ENCODE measurements at regions not wholly inside any gene's neighbourhood (a gene's known extent, or its start where the extent isn't known, plus 50 kb on each side); places are given as distances from the start of the nearest gene placed in this dataset.

- WGBS, 2 experiments (ENCODE audit: low coverage in 1 of 2, low lambda C conversion rate in 2 of 2, missing lambda C conversion rate in 2 of 2), result 93 to 100% methylated on average over 1 of the region's 1 CpG
- Histone ChIP-seq H3K9me2 (ENCODE audit: insufficient read depth) (no peaks in the 10 kb centered on the region), H3K27ac (0 out of 2 replicates have a peak overlapping the region, but pooled peaks have one; percentile 20), H4K20me1 (ENCODE audit: insufficient read depth) (no peaks in the 10 kb centered on the region), H3K36me3 (ENCODE audit: low read depth) (no peaks in the 10 kb centered on the region), H2AFZ (no peak overlapping the region), H3K4me3 (no peak overlapping the region), H3K27me3 (replicated peaks; ENCODE audit: insufficient read depth) (no peaks in the 10 kb centered on the region; the same call in 1 of the 2 replicates), H3K9ac (no peak overlapping the region), H3K4me1 (ENCODE audit: insufficient read depth) (0 out of 2 replicates have a peak, but pooled peaks cover 5% of the 10 kb centered on the region), H3K9me3 (ENCODE audit: low read depth) (no peaks in the 10 kb centered on the region), H3K79me2 (ENCODE audit: insufficient read depth) (no peaks in the 10 kb centered on the region), H3K4me2 (ENCODE audit: unreplicated experiment) (no peak overlapping the region), H3F3A (ENCODE audit: insufficient read depth) (peaks cover 6% of the 10 kb centered on the region; the same call in 1 of the 2 replicates)
- no peak for TF ChIP-seq EZH2phosphoT487 (IDR thresholded peaks at IDR 0.05; ENCODE audit: insufficient read depth, low read depth)
- no peak for TF ChIP-seq EZH2 (IDR thresholded peaks at IDR 0.05; ENCODE audit: insufficient read depth, poor library complexity, severe bottlenecking)
- DNase-seq, result peak; percentile 14
- in situ Hi-C loops (cut with MboI), result no loop called here
Measured at GRCh38 chr2:58938988-58939387, 697.9 kb upstream of the FANCL start.

- Histone ChIP-seq H3K27me3 (replicated peaks; ENCODE audit: insufficient read depth) (no peaks in the 10 kb centered on the region; the same call in 1 of the 2 replicates), H3K9me3 (ENCODE audit: low read depth) (no peaks in the 10 kb centered on the region), H3K27ac (no peak overlapping the region), H4K20me1 (ENCODE audit: insufficient read depth) (no peaks in the 10 kb centered on the region), H3K4me2 (ENCODE audit: unreplicated experiment) (no peak overlapping the region), H3K36me3 (ENCODE audit: low read depth) (no peaks in the 10 kb centered on the region), H3K4me3 (no peak overlapping the region), H3K79me2 (ENCODE audit: insufficient read depth) (no peaks in the 10 kb centered on the region), H3F3A (ENCODE audit: insufficient read depth) (no peaks in the 10 kb centered on the region), H2AFZ (no peak overlapping the region), H3K9ac (no peak overlapping the region), H3K9me2 (ENCODE audit: insufficient read depth) (no peaks in the 10 kb centered on the region), H3K4me1 (ENCODE audit: insufficient read depth) (no peaks in the 10 kb centered on the region)
- in situ Hi-C loops (cut with MboI), result no loop called here
- 44 to 54% methylated on average over 3 of the region's 3 CpGs for WGBS, 2 experiments (ENCODE audit: low coverage in 1 of 2, low lambda C conversion rate in 2 of 2, missing lambda C conversion rate in 2 of 2)
- no peak for DNase-seq
- TF ChIP-seq EZH2 (IDR thresholded peaks at IDR 0.05; ENCODE audit: insufficient read depth, poor library complexity, severe bottlenecking) (no peak), EZH2phosphoT487 (IDR thresholded peaks at IDR 0.05; ENCODE audit: insufficient read depth, low read depth) (no peak)
Measured at GRCh38 chr2:58932801-58933200, 691.7 kb upstream of the FANCL start.

GRCh38 chr2:58930537-58930936 is 689.4 kb upstream of the FANCL start:
- no peaks in the 10 kb centered on the region for H4K20me1 ChIP-seq (ENCODE audit: insufficient read depth)
- TF ChIP-seq EZH2phosphoT487 (IDR thresholded peaks at IDR 0.05; ENCODE audit: insufficient read depth, low read depth) (no peak), EZH2 (IDR thresholded peaks at IDR 0.05; ENCODE audit: insufficient read depth, poor library complexity, severe bottlenecking) (no peak)
- H3K79me2 ChIP-seq (ENCODE audit: insufficient read depth), result no peaks in the 10 kb centered on the region
- no peaks in the 10 kb centered on the region; the same call in 1 of the 2 replicates for H3K27me3 ChIP-seq (replicated peaks; ENCODE audit: insufficient read depth)
- no peak overlapping the region for H3K4me2 ChIP-seq (ENCODE audit: unreplicated experiment)
- no peak overlapping the region for H3K9ac ChIP-seq
- whole genome bisulfite sequencing, 2 experiments (ENCODE audit: low coverage in 1 of 2, low lambda C conversion rate in 2 of 2, missing lambda C conversion rate in 2 of 2), result 87 to 93% methylated on average over 5 of the region's 5 CpGs
- H3F3A ChIP-seq (ENCODE audit: insufficient read depth), result peaks cover 9% of the 10 kb centered on the region
- H3K4me1 ChIP-seq (ENCODE audit: insufficient read depth), result peaks cover 6% of the 10 kb centered on the region
- H3K27ac ChIP-seq, result no peak overlapping the region
- no peaks in the 10 kb centered on the region for H3K9me3 ChIP-seq (ENCODE audit: low read depth)
- H3K9me2 ChIP-seq (ENCODE audit: insufficient read depth), result no peaks in the 10 kb centered on the region
- in situ Hi-C loops (cut with MboI), result no loop called here
- DNase-seq, result no peak
- H2AFZ ChIP-seq, result no peak overlapping the region
- no peak overlapping the region for H3K4me3 ChIP-seq
- H3K36me3 ChIP-seq (ENCODE audit: low read depth), result no peaks in the 10 kb centered on the region

GRCh38 chr2:58928973-58929372 is 687.8 kb upstream of the FANCL start:
- H3K27me3 ChIP-seq (replicated peaks; ENCODE audit: insufficient read depth), result no peaks in the 10 kb centered on the region
- peaks cover 25% of the 10 kb centered on the region for H3F3A ChIP-seq (ENCODE audit: insufficient read depth)
- no peak for TF ChIP-seq EZH2phosphoT487 (IDR thresholded peaks at IDR 0.05; ENCODE audit: insufficient read depth, low read depth)
- no peak for TF ChIP-seq EZH2 (IDR thresholded peaks at IDR 0.05; ENCODE audit: insufficient read depth, poor library complexity, severe bottlenecking)
- no peak overlapping the region for H3K9ac ChIP-seq
- H3K4me3 ChIP-seq, result no peak overlapping the region
- H3K79me2 ChIP-seq (ENCODE audit: insufficient read depth), result no peaks in the 10 kb centered on the region
- no peaks in the 10 kb centered on the region for H3K9me3 ChIP-seq (ENCODE audit: low read depth)
- H3K27ac ChIP-seq, result no peak overlapping the region
- no peak overlapping the region for H2AFZ ChIP-seq
- in situ Hi-C loops (cut with MboI), result no loop called here
- peaks cover 22% of the 10 kb centered on the region for H3K4me1 ChIP-seq (ENCODE audit: insufficient read depth)
- H3K9me2 ChIP-seq (ENCODE audit: insufficient read depth), result no peaks in the 10 kb centered on the region
- no peaks in the 10 kb centered on the region for H3K36me3 ChIP-seq (ENCODE audit: low read depth)
- H4K20me1 ChIP-seq (ENCODE audit: insufficient read depth), result no peaks in the 10 kb centered on the region
- no peak for DNase-seq
- no peak overlapping the region for H3K4me2 ChIP-seq (ENCODE audit: unreplicated experiment)

GRCh38 chr2:58928391-58928790 is 687.3 kb upstream of the FANCL start:
- TF ChIP-seq EZH2phosphoT487 (IDR thresholded peaks at IDR 0.05; ENCODE audit: insufficient read depth, low read depth), result no peak
- no peak for TF ChIP-seq EZH2 (IDR thresholded peaks at IDR 0.05; ENCODE audit: insufficient read depth, poor library complexity, severe bottlenecking)
- Histone ChIP-seq H3K36me3 (ENCODE audit: low read depth) (no peaks in the 10 kb centered on the region), H3K9me2 (ENCODE audit: insufficient read depth) (no peaks in the 10 kb centered on the region), H3K4me1 (ENCODE audit: insufficient read depth) (peaks cover 26% of the 10 kb centered on the region), H3K4me3 (no peak overlapping the region), H2AFZ (no peak overlapping the region), H3K27ac (no peak overlapping the region), H3K4me2 (ENCODE audit: unreplicated experiment) (no peak overlapping the region), H3K27me3 (replicated peaks; ENCODE audit: insufficient read depth) (no peaks in the 10 kb centered on the region), H3K9me3 (ENCODE audit: low read depth) (no peaks in the 10 kb centered on the region), H3F3A (ENCODE audit: insufficient read depth) (peaks cover 28% of the 10 kb centered on the region), H3K9ac (no peak overlapping the region), H4K20me1 (ENCODE audit: insufficient read depth) (no peaks in the 10 kb centered on the region), H3K79me2 (ENCODE audit: insufficient read depth) (no peaks in the 10 kb centered on the region)
- 39 to 45% methylated on average over 6 of the region's 6 CpGs for WGBS, 2 experiments (ENCODE audit: low coverage in 1 of 2, low lambda C conversion rate in 2 of 2, missing lambda C conversion rate in 2 of 2)
- in situ Hi-C loops (cut with MboI), result no loop called here
- no peak for DNase-seq

Data from GM23248 (cell line).